SHP77 treated with DMSO at 0.1 percent for 48 hours (cell line): ENCODE measurements at regions not wholly inside any gene's neighbourhood (a gene's known extent, or its start where the extent isn't known, plus 50 kb on each side); places are given as distances from the start of the nearest gene placed in this dataset.
"Not testable (repeated sequence)": the region's sequence is repeated elsewhere in the genome, so short reads cannot be mapped to it uniquely, and the experiment has no call there.

Experiments used
- DNase-seq: peaks from one replicate; lab custom pipeline; 2025; lab: John Stamatoyannopoulos, UW

DNA sequence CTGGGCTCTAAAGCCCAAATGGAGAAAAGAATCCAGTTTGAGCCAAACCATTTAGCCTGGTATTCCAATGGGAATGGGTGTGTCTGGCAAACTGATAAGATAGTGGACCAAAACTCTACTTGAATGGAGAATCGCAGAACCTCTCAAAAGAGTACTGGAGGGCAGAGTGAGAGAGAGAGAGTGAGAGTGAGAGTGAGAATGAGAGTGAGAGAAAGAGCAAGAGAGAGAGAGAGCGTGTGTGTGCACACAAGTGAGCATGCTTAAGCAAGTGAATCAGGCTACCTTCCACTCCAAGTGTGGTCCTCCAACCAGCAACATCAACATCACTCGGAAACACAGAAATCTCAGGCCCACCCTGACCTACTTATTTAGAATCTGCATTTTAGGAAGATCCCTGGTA lies 58.8 kb downstream of the UQCRFS1 start:
- no peak for DNase-seq

DNA sequence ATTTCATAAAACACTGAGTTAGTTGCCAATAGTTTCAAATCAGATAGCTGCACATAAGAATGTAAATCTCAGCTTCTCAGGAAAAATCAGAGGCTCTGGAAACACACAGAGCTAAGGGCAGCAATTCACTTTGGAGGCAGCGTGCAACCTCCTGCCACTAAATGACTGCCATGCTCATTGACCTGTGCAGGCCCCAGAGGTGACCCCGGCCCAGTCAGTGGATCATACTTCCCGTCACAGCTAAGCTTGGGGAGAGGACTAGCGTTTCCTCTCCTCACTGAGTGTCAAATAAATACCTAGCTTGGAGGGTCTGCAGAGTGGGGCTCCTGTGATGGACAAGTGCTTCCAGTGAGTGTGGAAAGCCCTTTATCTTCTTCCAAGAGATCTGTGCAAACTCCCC lies 67.2 kb downstream of the UQCRFS1 start:
- DNase-seq: no peak

DNA sequence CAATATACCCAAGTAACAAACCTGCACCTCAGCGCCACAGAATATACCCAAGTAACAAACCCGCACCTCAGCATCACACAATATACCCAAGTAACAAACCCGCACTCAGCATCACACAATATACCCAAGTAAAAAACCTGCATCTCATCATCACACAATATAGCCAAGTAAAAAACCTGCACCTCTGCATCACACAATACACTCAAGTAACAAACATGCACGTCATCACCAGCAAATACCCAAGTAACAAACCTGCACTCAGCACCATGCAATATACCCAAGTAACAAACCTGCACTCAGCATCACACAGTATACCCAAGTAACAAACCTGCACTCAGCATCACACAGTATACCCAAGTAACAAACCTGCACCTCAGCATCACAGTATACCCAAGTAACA lies 69.8 kb downstream of the UQCRFS1 start:
- no peak for DNase-seq

DNA sequence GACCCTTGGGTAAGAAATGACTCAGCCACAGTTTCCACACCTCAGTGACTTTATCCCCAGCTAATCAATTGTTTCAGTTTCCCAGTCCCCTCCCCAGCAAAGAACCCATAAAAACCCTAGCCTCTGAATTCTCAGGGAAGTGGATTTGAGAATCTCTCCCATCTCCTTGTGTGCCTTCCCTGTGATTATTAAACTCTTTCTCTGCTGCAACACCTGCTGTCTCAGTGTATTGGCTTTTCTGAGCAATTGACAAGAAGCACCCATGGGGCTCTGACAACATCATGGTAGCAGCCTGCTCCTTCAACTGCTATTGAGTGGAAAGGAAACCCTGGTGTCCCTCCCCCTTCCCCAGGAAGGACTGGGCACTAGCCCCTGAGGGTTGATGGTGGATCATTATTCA lies 73.7 kb downstream of the UQCRFS1 start:
- no peak for DNase-seq

DNA sequence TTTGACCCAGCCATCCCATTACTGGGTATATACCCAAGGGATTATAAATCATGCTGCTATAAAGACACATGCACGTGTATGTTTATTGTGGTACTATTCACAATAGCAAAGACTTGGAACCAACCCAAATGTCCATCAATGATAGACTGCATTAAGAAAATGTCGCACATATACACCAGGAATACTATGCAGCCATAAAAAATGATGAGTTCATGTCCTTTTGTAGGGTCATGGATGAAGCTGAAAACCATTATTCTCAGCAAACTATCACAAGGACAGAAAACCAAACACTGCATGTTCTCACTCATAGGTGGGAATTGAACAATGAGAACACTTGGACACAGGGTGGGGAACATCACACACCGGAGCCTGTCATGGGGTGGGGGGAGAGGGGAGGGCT lies 74.7 kb downstream of the UQCRFS1 start:
- DNase-seq: not testable (repeated sequence)

DNA sequence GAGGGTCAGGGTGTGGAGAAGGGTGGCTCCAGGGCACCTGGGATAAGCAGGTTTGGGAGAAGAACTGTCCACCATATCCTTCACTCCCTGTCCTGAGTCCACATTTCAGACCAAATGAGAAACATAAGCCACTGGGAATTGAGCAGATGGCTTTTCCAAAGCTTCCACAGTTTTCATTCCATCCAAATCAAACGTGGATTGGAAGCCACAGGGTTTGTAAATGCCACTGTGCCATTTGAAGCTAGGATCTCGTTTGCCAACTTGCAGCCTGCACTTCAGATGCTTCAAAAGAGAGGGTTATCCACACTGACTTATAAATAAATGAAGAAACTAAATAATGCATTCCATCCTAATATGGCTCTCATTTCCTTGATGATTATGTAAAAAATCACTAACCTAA lies 81.5 kb downstream of the UQCRFS1 start:
- DNase-seq: no peak

DNA sequence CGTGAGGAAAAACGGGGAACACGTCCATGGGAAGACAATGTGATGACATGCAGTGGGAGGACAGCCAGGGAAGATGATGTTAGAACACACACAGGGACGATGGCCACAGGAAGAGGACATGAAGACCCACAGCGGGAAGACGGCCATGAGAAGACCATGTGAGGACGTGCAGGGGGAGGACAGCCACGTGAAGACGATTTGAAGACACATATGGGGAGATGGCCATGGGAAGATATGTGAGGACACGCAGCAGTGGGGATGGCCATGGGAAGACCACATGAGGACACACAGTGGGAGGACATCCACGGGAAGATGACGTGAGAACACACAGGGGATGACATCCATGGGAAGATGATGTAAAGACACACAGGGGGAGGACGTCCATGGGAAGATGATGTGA lies 83.8 kb downstream of the UQCRFS1 start:
- no peak for DNase-seq

DNA sequence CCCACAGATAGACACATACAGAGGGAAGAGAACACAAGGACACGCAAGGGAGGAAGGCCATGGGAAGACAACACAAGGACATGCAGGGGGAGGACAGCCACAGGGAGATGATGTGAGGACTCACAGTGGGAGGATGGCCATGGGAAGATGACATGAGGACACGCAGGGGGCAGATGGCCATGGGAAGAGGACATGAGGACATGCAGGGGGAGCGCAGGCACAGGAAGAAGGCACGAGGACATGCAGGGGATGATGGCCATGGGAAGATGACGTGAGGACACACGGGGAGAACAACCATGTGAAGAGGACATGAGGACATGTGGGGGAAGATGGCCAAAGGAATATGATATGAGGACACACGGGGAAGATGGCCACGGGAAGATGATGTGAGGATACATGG lies 84.7 kb downstream of the UQCRFS1 start:
- no peak for DNase-seq

DNA sequence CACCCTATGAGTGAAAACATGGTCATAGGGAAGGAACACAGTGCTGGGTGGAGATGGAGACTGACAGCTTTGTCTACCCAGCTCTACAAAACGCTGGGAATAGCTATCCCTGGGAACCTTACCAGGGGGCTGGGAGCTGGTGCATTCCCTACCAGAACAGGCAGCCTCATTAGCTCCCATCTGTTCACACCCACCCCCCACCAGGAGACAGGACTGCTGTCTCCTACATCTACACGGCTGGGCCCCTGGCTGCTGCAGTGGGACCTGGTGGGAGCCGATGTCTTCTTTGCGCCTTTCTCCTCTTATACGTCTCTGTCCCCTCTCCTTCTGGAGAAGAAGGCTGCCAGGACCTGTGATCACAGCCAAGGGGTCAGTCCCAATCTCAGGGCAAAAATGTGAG lies 90.8 kb downstream of the UQCRFS1 start:
- no peak for DNase-seq

DNA sequence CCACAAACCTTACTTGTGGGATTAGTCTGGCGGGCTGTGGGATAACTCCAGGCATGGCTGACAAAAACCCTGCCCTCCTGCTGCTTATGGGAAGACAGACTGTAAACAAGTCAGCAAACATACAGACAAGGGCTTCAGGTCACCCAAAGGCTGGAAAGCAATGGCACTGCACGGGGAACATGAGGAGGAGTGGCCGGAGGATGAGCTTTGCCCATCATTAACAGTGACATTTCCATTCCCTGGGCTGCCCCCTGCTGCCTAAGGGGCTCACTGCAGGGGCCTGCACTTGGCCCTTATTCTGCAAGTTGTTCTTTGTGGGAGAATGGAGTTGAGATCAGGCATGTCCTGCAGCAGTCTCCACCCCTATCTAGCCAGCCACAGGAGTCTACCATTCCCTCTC lies 91.3 kb downstream of the UQCRFS1 start:
- DNase-seq: no peak

DNA sequence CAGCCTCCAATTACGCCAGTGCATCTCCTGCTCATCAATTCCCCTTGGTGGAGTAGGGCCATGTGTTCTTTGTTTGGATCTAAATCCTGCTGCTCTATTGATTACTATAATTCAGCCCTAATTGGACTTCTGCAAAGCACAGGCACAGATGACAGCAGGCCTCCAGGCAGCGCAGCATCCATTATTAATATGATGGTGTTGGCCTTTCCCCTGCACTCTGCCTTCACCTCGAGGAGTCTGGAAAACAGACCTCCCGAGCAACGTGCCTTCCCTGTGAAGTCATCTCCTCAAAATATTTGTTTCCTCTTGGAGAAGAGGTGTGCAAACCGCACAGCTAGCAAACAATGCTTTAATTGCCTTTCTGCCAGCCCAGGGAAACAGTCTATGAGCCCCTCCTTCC lies 92.5 kb downstream of the UQCRFS1 start:
- DNase-seq: no peak

DNA sequence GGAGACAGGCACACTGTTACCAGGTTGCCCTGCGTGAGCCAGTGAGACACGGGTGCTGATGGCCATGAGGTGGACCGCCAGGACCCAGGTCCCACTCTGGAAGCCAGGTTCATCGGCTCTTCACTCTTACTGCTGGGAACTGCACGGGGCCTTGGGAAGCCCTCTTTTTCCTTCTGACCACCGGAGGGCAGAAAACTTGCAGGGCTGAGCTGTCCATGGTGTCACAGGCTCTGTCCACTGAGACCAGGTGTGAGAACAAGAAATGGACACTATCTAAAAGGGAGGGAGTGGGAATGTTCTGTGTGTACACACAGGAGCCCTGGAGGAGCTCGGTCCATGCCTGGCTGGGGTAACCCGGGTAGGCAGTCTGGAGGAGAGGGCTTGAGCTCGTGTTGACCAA lies 93.4 kb downstream of the UQCRFS1 start:
- DNase-seq: no peak

DNA sequence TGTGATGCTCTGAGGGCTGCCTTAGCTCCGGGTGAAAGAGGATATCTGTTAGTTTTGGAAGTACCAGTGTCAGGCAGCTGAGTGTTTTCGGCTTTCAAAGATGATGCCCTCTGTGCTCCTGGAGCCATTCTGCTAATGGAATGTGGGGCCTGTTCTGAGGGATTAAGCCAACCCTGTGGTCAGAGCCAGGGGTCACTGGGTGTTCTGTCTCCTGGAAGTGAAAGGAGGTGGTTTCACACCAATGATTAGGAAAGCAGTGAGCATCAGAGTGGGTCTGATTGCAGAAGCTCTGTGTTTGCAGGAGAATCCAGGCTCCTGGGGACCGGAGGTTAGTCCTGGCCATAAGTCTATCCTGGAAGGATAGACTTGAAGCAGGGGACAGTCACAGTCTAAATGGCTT lies 94.6 kb downstream of the UQCRFS1 start:
- no peak for DNase-seq

DNA sequence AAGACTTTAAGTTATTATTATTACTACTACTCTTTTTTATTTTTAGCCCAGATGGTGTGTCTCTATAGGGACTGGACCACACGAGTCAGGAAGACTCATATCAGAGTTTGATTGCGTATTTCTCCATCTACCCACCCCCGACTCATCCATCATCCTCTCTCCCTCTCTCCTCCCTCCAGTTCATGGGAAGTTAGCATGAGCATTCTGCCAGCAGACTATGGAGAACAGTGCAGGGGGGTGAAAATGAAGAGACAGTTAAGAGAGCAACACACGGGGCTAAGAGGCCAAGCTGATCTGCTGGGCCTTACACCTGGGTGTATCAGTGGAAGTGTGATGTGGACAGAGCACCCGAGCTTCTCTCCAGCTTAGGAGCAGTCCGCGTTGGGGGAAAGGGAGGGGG lies 95.0 kb downstream of the UQCRFS1 start:
- no peak for DNase-seq

DNA sequence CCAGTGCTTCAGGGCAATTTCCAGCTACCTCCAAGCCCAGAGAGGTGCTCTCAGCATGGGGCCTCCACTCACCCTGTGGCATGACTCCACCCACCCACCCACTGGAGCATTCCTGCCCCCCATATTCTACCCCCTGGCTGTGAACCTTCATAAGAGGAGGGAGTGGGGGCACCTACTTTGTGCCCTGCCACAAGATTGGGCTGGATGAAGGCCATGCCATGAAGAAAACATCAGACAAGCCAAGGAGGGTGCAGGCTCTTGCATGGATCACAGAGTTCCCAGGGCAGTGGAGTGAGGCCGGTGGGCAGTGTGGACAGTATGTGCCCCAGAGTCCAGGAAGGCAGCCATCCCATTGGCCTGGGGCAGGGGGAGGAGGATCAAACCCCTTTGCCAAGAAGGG lies 97.8 kb downstream of the UQCRFS1 start:
- no peak for DNase-seq

DNA sequence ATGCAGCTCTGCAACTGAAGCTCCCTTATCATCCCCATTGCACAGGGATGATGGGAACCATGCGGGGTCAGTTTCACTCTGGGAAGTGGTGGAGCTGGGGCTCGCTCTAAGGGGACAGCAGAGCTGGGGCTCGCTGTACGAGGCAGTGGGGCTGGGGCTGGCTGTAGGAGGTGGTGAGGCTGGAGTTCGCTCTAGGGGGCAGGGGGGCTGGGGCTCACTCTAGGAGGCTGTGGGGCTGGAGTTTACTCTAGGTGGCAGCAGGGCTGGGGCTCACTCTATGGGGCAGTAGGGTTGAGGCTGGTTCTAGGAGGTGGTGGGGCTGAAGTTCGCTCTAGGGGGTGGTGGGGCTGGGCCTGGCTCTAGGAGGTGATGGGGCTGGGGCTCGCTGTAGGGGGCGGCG lies 99.1 kb downstream of the UQCRFS1 start:
- no peak for DNase-seq

DNA sequence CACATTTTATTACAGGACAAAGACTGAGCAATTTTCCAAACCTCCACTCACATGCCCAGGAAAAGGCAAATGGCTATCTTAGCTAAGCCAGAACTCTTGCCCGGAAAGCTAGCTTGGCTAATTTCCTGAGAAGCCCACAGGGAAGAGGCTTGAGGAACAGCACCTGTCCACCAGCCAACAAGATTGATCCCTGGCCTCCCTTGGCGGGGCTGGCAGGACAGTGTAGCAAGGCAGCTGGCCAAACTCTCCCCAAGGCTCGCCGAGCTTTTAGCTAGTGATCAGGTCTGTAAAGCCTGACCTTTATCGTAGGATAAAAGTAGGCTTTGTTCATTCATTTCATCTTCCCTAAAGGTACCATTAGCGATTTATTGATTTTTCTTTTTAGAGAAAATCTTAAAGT lies 101.4 kb downstream of the UQCRFS1 start:
- DNase-seq: no peak

DNA sequence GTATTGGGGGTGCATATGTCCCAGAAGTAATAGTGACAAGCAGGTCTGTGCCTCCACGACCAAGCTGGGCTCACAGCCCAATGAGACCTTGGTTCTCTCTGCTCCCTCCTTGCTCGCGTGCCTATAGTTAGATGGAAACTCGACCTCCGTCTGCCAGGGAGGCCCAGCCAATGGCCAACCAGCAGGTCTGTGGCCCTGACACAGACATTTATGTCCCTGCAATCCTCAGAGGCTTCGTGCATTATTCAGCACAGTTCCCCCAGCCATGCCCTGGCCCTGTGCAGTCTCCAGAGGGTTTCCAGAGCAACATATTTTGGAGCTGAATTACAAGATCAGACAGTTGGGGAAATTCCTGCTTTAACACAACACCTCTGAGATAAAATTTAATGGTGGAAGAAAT lies 105.1 kb downstream of the UQCRFS1 start:
- DNase-seq: no peak

DNA sequence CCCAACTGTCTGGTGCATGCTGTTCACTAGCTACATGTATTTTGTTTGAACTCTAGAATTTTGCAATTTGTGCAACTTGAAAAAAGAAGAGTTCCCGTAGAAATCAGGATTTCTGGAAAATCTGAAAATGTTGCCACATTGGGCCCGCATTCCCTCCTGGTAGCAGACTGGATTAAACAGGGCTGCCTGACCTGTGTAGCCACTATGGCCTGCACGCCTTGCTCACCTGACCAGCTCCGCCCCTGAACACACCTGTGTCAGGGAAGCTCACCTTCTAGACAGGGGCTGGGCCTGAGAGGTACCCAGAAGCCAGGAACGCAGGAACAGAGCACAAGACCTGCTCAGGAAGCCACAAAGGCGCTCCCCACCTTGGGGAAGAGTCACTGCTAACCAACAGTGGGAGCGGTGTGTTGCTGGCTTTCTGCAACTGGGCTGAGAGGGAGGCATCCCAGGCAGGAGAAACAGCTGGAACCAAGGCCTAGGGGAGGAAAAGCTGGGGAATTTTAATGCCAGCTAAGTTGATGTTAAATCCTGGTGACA lies 106.5 kb downstream of the UQCRFS1 start:
- no peak for DNase-seq

DNA sequence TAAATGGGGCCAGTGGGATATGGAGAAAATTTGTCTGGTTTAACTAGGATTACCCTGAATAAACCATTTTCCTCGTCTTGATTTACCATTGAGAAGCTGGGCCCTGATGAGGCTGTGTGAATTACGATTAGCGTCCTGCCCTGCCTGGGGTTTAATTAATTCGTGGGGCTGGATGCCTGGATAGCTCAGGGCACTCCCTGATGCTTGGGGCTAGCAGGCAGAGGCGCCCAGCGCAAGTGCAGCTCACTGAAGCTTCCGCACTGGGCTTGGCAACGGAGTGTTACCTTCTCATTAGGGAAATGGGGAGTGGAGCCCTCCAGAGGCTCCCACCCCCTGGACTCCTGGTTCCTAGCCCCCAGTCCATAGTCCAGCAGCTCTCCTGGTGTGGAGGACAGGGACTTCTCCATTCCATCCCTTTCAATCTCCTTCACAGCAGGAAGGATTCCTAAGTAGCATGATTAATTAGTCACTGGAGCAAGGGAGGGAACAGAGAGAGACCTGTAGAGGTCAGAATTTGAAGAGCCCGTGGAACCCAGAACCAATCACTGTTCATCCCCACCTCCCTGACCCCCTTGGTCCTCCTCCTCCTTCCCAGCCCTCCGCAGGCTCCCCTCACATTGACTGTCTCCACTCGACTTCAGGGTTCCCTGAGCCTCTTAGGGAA lies 107.2 kb downstream of the UQCRFS1 start:
- no peak for DNase-seq

DNA sequence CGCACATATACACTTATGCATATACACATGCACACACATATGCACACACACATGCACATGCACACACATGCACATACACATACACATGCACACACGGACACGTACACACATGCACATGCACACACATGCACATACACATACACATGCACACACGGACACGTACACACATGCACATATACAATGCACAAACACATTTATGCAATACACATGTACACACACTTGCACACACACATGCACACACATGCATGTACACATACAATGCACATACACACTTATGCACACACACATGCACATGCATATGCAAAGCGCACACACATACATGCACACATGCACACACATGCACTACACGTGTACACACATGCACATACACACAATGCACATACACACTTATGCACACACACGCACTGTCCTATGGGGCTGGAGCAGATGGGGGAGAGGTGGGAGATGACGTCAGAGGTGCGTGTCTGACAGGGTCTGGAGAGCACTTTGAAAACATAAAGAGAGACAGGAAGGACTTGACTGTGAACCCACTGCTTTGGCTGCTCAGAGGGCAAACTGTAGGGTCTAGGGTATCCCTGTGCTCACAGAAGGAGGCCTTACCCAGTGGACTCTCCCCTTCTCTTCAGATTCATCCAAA lies 108.2 kb downstream of the UQCRFS1 start:
- DNase-seq: no peak

DNA sequence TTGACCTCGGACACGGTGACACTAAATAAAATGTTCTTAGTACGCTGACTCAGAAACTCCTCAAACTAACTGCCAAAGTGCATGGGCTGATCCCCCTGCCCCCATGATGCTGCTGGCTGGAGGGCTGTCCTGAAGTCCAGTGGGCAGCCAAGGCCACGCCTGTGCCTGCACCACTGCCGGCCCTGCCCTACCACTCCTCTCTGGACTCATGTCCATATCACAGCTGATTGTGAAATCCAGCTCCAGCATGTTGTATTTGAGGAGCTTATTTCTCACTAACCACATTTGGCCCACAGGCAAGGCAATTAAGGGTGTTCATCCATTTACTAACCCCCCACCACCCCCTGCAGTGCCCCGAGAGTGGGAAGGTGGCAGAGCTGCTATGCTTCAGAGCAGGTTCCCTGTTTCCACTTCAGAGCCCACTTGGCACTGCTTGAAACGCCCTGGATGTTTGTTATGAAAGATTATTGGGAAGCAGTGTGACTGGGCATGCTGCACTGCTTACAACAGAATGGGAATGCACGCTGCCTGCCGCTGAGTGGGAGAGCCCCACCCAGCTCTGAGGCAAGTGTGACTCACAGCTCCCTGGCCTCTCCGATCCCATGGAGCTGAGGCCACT lies 114.0 kb downstream of the UQCRFS1 start:
- DNase-seq: no peak

DNA sequence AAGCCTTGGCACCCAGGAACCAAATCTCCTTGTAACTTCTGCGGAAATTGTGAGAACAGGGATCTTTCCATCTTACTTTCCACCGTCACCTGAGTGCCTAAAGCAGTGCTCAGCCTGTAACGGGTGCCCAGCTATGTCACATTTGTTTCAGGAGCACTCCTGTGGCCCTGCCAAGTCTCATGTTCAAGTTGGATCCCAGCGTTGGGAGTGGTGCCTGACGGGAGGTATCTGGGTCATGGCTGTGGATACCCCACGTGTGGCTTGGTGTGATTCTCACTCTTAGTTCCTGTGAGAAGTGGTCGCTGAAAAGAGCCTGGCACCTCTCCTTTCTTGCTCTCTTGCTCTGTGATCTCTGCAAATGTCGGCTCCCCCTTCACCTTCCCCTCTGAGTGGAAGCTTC lies 114.9 kb downstream of the UQCRFS1 start:
- DNase-seq: no peak

DNA sequence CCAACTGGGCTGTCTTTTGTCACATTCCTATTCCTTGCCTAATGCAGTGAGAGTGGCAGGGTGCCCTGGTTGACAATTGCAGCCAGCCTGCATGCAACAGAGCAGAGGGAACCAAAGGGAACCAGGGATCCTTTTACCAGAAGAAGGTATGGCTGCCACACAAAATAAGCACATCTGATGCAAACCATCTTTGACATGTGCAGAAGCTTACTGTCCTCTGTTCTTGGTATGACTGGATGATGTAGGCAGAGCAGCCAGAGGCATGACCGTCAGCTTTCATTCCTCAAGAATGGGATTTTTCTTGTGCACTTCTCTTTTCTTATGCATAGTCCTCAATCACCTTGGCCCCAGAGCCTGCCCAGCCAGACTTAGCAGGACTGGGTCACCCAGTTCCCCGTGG lies 116.1 kb downstream of the UQCRFS1 start:
- DNase-seq: no peak
